Liver (tissue), 8 donors: ENCODE measurements at regions not wholly inside any gene's neighbourhood (a gene's known extent, or its start where the extent isn't known, plus 50 kb on each side); places are given as distances from the start of the nearest gene placed in this dataset.

Experiments used
- DNase-seq: peaks from one replicate; pipeline ENCODE4 v3.0.0-alpha.2; 2017; ENCODE audit warnings: low spot score
- H3K27ac ChIP-seq, 2 donors: one replicate each; pipeline ENCODE4 v1.7.0; 2013; ENCODE audit warnings: inconsistent platforms in 2 of 2, low read length in 2 of 2, control low read depth in 1 of 2, low read depth in 1 of 2, mild to moderate bottlenecking in 1 of 2
- H3K27me3 ChIP-seq, 4 donors: one replicate each; pipeline versions ENCODE4 v1.6.1 to v1.7.0; 2013; ENCODE audit warnings: low read length in 3 of 4, inconsistent platforms in 1 of 4, mild to moderate bottlenecking in 1 of 4, moderate library complexity in 1 of 4; ENCODE audit not compliant: control insufficient read depth in 4 of 4, insufficient read depth in 4 of 4
- H3K36me3 ChIP-seq, 4 donors: one replicate each; pipeline versions ENCODE4 v1.6.1 to v1.7.0; 2013; ENCODE audit warnings: low read length in 3 of 4, mild to moderate bottlenecking in 3 of 4, low read depth in 1 of 4, moderate library complexity in 1 of 4; ENCODE audit not compliant: control insufficient read depth in 4 of 4, insufficient read depth in 3 of 4
- H3K4me1 ChIP-seq, 4 donors: one replicate each; pipeline versions ENCODE4 v1.6.1 to v1.7.0; 2013; ENCODE audit warnings: low read length in 3 of 4, mild to moderate bottlenecking in 3 of 4, moderate library complexity in 1 of 4; ENCODE audit not compliant: control insufficient read depth in 4 of 4, insufficient read depth in 4 of 4
- H3K4me3 ChIP-seq, 3 donors: one replicate each; pipeline versions ENCODE4 v1.6.1 to v1.7.0; 2013; ENCODE audit warnings: low read length in 3 of 3, control low read depth in 1 of 3, low read depth in 1 of 3, mild to moderate bottlenecking in 1 of 3
- H3K9ac ChIP-seq, 2 donors: one replicate each; pipeline ENCODE4 v1.7.0; 2013; ENCODE audit warnings: low read length in 2 of 2, mild to moderate bottlenecking in 2 of 2, moderate library complexity in 2 of 2, control low read depth in 1 of 2, low read depth in 1 of 2
- H3K9me3 ChIP-seq, 4 donors: one replicate each; pipeline versions ENCODE4 v1.6.1 to v1.7.0; 2013; ENCODE audit warnings: low read length in 3 of 4; ENCODE audit not compliant: control insufficient read depth in 4 of 4
- EGR1 ChIP-seq, 2 donors: IDR thresholded peaks; 2 replicates each; pipeline ENCODE4 v1.6.1; 2016 to 2018; ENCODE audit warnings: antibody characterized with exemption in 2 of 2, low read depth in 2 of 2
- FOXA2 ChIP-seq: IDR thresholded peaks from 2 replicates; pipeline ENCODE4 v1.6.1; 2016; ENCODE audit warnings: antibody characterized with exemption
- GABPA ChIP-seq, 2 donors: IDR thresholded peaks in 1 of 2; conservative IDR thresholded peaks in 1 of 2; 2 replicates each; pipeline ENCODE4 v1.6.1; 2016; ENCODE audit warnings: antibody characterized with exemption in 2 of 2, mild to moderate bottlenecking in 1 of 2, moderate library complexity in 1 of 2
- HNF4G ChIP-seq: IDR thresholded peaks from 2 replicates; pipeline ENCODE4 v1.6.1; 2016; ENCODE audit warnings: antibody characterized with exemption
- NR2F2 ChIP-seq: IDR thresholded peaks from 2 replicates; pipeline ENCODE4 v1.6.1; 2016; ENCODE audit warnings: antibody characterized with exemption
- SP1 ChIP-seq: IDR thresholded peaks from 2 replicates; pipeline ENCODE4 v1.6.1; 2018; ENCODE audit warnings: antibody characterized with exemption, mild to moderate bottlenecking
- YY1 ChIP-seq: IDR thresholded peaks from 2 replicates; pipeline ENCODE4 v1.6.1; 2016; ENCODE audit warnings: antibody characterized with exemption, mild to moderate bottlenecking
- ZBTB33 ChIP-seq: IDR thresholded peaks from 2 replicates; pipeline ENCODE4 v1.6.1; 2016; ENCODE audit warnings: antibody characterized with exemption
- WGBS: extraction: QIAGEN DNeasy Blood & Tissue Kit; methylation state at CpG from one replicate; pipeline ENCODE4 v1.1.7; 2013; 5-methylcytosine and 5-hydroxymethylcytosine counted together
- TF ChIP-seq, protein P1 (sequence below): IDR thresholded peaks from 2 replicates; pipeline ENCODE4 v1.6.1; 2016; ENCODE audit warnings: antibody characterized with exemption
- TF ChIP-seq, protein P2 (sequence below): fragments of 150-350 bp; IDR thresholded peaks from 2 replicates; pipeline ENCODE4 v1.5.1; 2017; ENCODE audit warnings: improper control_type of control experiment, low read depth, low read length; ENCODE audit not compliant: missing input control
- donor health status: healthy.
- donor health status: healthy.
- donor health status: healthy.
- donor health status: healthy.
- donor health status: healthy.

DNA sequence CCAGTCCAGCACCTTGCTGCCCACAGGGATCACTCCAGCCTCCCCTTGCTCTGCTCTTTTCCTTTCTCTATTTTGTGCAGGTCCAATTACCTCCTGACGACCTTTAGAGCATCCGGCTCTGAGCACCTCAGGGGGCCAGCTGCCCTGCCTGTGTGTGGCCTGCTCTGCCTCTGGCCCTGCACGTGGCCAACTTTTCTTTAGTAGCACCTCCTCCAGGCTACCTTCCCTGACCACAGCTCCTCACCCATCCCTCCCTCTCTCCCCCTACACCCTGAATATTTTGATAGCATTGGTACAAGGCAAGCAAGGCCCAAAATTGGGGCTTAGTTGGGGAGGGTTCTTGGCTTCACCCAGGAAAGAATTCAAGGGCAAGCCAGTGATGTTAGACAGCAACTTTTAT is 66.9 kb upstream of the PRR20G start:
- Histone ChIP-seq H3K27me3 (peaks cover 0 to 3% (median 0%) of the 10 kb centered on the region in 4 donors), H3K4me1 (no peaks in the 10 kb centered on the region), H3K9ac (no peak overlapping the region), H3K9me3 (peaks cover 0 to 10% (median 5%) of the 10 kb centered on the region in 4 donors), H3K36me3 (no peaks in the 10 kb centered on the region), H3K4me3 (no peak overlapping the region), H3K27ac (no peak overlapping the region)
- TF ChIP-seq ZBTB33 = no peak
- DNase-seq = no peak
- 78% methylated on average over 3 of the region's 3 CpGs for WGBS

DNA sequence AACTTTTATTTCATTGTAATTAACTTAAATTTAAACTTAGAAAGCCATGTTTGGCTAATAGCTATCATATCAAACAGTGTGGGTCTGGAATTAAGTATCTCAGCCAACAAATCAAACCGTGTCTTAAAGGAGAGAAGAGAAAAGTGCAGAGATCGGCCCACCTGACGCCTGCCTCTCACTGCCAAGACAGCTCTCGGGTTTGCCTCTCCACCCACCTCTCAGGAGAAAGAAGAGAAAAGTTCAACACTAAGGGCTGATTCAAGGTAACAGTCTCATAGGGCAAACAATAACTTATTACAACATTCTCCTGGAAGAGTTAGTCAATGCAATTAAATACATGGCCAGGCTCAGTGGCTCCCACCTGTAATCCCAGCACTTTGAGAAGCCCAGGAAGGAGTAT is 64.8 kb upstream of the PRR20G start:
- H3K36me3 ChIP-seq = no peaks in the 10 kb centered on the region
- H3K9ac ChIP-seq = no peak overlapping the region
- H3K9me3 ChIP-seq = peaks cover 0 to 10% (median 5%) of the 10 kb centered on the region in 4 donors
- WGBS = 75% methylated on average over 4 of the region's 4 CpGs
- no peak for DNase-seq
- no peak overlapping the region for H3K27ac ChIP-seq
- no peaks in the 10 kb centered on the region for H3K4me1 ChIP-seq
- H3K27me3 ChIP-seq = peaks cover 0 to 3% (median 0%) of the 10 kb centered on the region in 4 donors
- no peak for TF ChIP-seq HNF4G
- no peak for TF ChIP-seq SP1
- H3K4me3 ChIP-seq = no peak overlapping the region

DNA sequence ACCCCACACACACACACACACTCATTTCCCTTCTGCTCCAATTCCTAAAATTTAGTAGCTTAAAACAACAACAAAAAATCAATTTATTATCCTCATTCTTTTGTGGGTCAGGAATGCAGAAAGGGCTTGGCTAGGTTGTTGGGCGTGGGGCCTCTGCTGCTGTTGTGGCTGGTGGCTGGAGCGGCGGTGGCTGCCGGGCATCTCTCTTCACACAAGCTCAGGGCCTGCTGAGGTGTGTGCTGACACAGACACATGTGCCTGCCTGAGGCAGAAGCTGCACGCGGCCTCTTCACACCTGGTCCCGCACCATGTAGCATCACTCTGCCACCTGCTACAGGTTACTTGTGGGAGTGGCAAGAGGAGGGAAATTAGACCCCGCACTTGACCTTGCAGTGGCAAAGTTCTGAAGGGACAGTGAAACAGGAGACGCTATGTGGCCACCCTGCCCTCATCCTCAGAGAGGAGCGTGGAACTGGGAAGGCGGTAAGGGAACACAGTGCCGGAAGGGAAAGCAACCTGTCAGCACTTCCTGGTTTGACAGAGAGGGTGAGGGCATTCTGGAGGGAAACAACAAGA is 64.0 kb upstream of the PRR20G start:
- Histone ChIP-seq H3K4me3 (no peak overlapping the region), H3K27me3 (peaks cover 0 to 3% (median 0%) of the 10 kb centered on the region in 4 donors), H3K27ac (no peak overlapping the region), H3K9ac (no peak overlapping the region), H3K4me1 (no peaks in the 10 kb centered on the region), H3K36me3 (no peaks in the 10 kb centered on the region), H3K9me3 (peaks cover 0 to 9% (median 4%) of the 10 kb centered on the region in 4 donors)
- TF ChIP-seq HNF4G (no peak), EGR1 (IDR thresholded peaks at IDR 0.05; ENCODE audit: low read depth in 2 of 2) (no peak), FOXA2 (no peak)
- TF ChIP-seq, protein P1, sequence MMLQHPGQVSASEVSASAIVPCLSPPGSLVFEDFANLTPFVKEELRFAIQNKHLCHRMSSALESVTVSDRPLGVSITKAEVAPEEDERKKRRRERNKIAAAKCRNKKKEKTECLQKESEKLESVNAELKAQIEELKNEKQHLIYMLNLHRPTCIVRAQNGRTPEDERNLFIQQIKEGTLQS = no peak
- WGBS = 71% methylated on average over 12 of the region's 12 CpGs
- no peak for DNase-seq

GRCh38 chr3:127351321-127351720 is 63.5 kb upstream of the PRR20G start:
- no peak overlapping the region for H3K27ac ChIP-seq

More at GRCh38 chr3:127351321-127351720, 63.5 kb upstream of the PRR20G start:
- Histone ChIP-seq H3K9me3 (peaks cover 0 to 4% (median 0%) of the 10 kb centered on the region in 4 donors), H3K27me3 (peaks cover 0 to 3% (median 0%) of the 10 kb centered on the region in 4 donors), H3K4me3 (no peak overlapping the region), H3K36me3 (no peaks in the 10 kb centered on the region), H3K4me1 (no peaks in the 10 kb centered on the region), H3K9ac (no peak overlapping the region)
- TF ChIP-seq ZBTB33 = no peak
- TF ChIP-seq, protein P1 = no peak
- TF ChIP-seq YY1 = no peak
- TF ChIP-seq, protein P2, sequence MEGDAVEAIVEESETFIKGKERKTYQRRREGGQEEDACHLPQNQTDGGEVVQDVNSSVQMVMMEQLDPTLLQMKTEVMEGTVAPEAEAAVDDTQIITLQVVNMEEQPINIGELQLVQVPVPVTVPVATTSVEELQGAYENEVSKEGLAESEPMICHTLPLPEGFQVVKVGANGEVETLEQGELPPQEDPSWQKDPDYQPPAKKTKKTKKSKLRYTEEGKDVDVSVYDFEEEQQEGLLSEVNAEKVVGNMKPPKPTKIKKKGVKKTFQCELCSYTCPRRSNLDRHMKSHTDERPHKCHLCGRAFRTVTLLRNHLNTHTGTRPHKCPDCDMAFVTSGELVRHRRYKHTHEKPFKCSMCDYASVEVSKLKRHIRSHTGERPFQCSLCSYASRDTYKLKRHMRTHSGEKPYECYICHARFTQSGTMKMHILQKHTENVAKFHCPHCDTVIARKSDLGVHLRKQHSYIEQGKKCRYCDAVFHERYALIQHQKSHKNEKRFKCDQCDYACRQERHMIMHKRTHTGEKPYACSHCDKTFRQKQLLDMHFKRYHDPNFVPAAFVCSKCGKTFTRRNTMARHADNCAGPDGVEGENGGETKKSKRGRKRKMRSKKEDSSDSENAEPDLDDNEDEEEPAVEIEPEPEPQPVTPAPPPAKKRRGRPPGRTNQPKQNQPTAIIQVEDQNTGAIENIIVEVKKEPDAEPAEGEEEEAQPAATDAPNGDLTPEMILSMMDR = no peak
- TF ChIP-seq FOXA2 = no peak
- TF ChIP-seq NR2F2 = no peak
- TF ChIP-seq HNF4G = no peak
- TF ChIP-seq GABPA (IDR thresholded peaks at IDR 0.05 in 1 of 2, conservative IDR thresholded peaks at IDR 0.05 in 1 of 2) = no peak
- WGBS = 69% methylated on average over 10 of the region's 10 CpGs
- DNase-seq = no peak
